MCF 10A (cell line): ENCODE measurements at regions not wholly inside any gene's neighbourhood (a gene's known extent, or its start where the extent isn't known, plus 50 kb on each side); places are given as distances from the start of the nearest gene placed in this dataset.
"Not testable (repeated sequence)": the region's sequence is repeated elsewhere in the genome, so short reads cannot be mapped to it uniquely, and the experiment has no call there.

ENCODE experiments used
- BruUV-seq: library from RNA; stranded (reverse); fragments of 400-500 nt; replicated peaks from 2 replicates; lab custom pipeline; 2021; lab: Mats Ljungman, UMichigan
- CTCF ChIA-PET: fragments of 300-600 bp; sonication (Branson Sonifier 250); formaldehyde crosslinking; extraction: SDS; loops from one replicate; lab custom pipeline; 2021; ENCODE audit warnings: antibody characterized with exemption, inconsistent platforms; lab: Yijun Ruan, JAX
- POLR2A ChIA-PET: fragments of 300-600, 350-650 bp; sonication (Branson Sonifier 250); formaldehyde crosslinking; extraction: SDS; loops from one replicate; lab custom pipeline; 2020; ENCODE audit warnings: antibody characterized with exemption, inconsistent platforms; lab: Yijun Ruan, JAX
- DNase-seq: peaks from one replicate; pipeline ENCODE4 v3.0.0-alpha.2; 2018; ENCODE audit not compliant: unreplicated experiment
- H3K27ac Mint-ChIP-seq: one replicate; pipeline ENCODE4 v1.8.0; 2022; ENCODE audit warnings: mild to moderate bottlenecking, low read depth, mixed read lengths; ENCODE audit not compliant: unreplicated experiment
- H3K27me3 Mint-ChIP-seq: one replicate; pipeline ENCODE4 v1.8.0; 2022; ENCODE audit warnings: mixed read lengths; ENCODE audit not compliant: insufficient read depth, unreplicated experiment
- H3K36me3 Mint-ChIP-seq: one replicate; pipeline ENCODE4 v1.8.0; 2022; ENCODE audit warnings: mild to moderate bottlenecking, moderate library complexity, mixed read lengths; ENCODE audit not compliant: insufficient read depth, unreplicated experiment
- H3K4me1 Mint-ChIP-seq: one replicate; pipeline ENCODE4 v1.8.0; 2022; ENCODE audit warnings: mixed read lengths; ENCODE audit not compliant: insufficient read depth, unreplicated experiment
- H3K4me3 Mint-ChIP-seq: one replicate; pipeline ENCODE4 v1.8.0; 2022; ENCODE audit warnings: mild to moderate bottlenecking, moderate library complexity, mixed read lengths; ENCODE audit not compliant: unreplicated experiment
- H3K9me3 Mint-ChIP-seq: one replicate; pipeline ENCODE4 v1.8.0; 2022; ENCODE audit warnings: mixed read lengths; ENCODE audit not compliant: unreplicated experiment
- intact Hi-C: fragments of 100-400 bp; cut with micrococcal nuclease; formaldehyde crosslinking; loops from 2 replicates; pipeline ENCODE4 v1.14.1; 2022
- TF ChIP-seq, protein P1 (sequence below): fragments of 200-600 bp; IDR thresholded peaks from one replicate; pipeline ENCODE4 v1.8.0; 2022; ENCODE audit warnings: antibody characterized with exemption, mild to moderate bottlenecking; ENCODE audit not compliant: unreplicated experiment

GRCh38 chr16:63135069-63135468, 1098.8 kb upstream of the CDH8 start:
- Mint-ChIP-seq H3K27ac (no peak overlapping the region), H3K36me3 (no peaks in the 10 kb centered on the region), H3K27me3 (no peaks in the 10 kb centered on the region), H3K4me3 (no peak overlapping the region), H3K9me3 (no peaks in the 10 kb centered on the region), H3K4me1 (no peaks in the 10 kb centered on the region)
- ChIA-PET POLR2A (no interaction called here), CTCF (no interaction called here)
- TF ChIP-seq, protein P1, sequence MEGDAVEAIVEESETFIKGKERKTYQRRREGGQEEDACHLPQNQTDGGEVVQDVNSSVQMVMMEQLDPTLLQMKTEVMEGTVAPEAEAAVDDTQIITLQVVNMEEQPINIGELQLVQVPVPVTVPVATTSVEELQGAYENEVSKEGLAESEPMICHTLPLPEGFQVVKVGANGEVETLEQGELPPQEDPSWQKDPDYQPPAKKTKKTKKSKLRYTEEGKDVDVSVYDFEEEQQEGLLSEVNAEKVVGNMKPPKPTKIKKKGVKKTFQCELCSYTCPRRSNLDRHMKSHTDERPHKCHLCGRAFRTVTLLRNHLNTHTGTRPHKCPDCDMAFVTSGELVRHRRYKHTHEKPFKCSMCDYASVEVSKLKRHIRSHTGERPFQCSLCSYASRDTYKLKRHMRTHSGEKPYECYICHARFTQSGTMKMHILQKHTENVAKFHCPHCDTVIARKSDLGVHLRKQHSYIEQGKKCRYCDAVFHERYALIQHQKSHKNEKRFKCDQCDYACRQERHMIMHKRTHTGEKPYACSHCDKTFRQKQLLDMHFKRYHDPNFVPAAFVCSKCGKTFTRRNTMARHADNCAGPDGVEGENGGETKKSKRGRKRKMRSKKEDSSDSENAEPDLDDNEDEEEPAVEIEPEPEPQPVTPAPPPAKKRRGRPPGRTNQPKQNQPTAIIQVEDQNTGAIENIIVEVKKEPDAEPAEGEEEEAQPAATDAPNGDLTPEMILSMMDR: no peak
- BruUV-seq: no TSS peak
- intact Hi-C loops: no loop called here
- no peak for DNase-seq

DNA sequence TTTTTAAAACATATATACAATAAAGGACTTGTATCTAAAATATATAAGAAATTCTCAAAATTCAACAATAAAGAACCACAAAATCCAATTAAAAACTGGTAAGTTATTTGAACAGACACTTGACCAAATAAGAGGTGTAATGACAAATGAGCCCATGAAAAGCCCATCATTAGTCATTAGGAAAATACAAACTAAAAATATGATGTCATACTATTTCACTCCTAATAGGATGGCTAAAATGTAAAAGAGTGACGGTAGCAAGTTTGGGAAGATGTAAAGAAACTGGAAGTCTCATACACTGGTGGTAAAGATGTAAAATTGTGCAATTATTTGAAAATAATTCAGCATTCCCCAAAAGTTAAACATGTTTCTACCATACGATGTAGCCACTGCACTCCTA, 1095.3 kb upstream of the CDH8 start:
- Mint-ChIP-seq H3K4me1 (no peaks in the 10 kb centered on the region), H3K9me3 (peaks cover 4% of the 10 kb centered on the region), H3K4me3 (no peak overlapping the region), H3K36me3 (no peaks in the 10 kb centered on the region), H3K27me3 (no peaks in the 10 kb centered on the region), H3K27ac (no peak overlapping the region)
- TF ChIP-seq, protein P1: no peak
- POLR2A ChIA-PET: no interaction called here
- intact Hi-C loops: no loop called here
- DNase-seq: no peak
- no TSS peak for BruUV-seq
- CTCF ChIA-PET: interaction anchor here (0.7 kb wide), 1 partner anchor 753 kb away, joined by 3 read pairs; no protein-coding TSS in a partner anchor

DNA sequence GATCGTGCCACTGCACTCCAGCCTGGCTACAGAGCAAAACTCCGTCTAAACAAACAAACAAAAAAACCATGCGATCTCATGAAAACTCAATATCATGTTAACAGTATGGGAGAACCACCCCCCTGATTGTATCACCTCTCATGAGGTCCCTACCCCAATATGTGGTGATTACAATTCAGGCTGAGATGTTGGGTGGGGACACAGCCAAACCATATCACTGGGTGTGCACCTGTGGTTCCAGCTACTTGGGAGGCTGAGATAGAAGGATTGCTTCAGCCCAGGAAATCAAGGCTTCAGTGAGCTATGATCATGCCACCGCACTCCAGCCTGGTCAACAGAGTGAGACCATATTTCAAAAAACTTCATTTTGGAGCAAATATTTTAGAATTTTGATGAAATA, 1094.7 kb upstream of the CDH8 start:
- ChIA-PET POLR2A (no interaction called here), CTCF (no interaction called here)
- no peak overlapping the region for H3K4me3 Mint-ChIP-seq
- no peaks in the 10 kb centered on the region for H3K36me3 Mint-ChIP-seq
- H3K27me3 Mint-ChIP-seq: no peaks in the 10 kb centered on the region
- H3K9me3 Mint-ChIP-seq: peaks cover 8% of the 10 kb centered on the region
- TF ChIP-seq, protein P1: no peak
- H3K27ac Mint-ChIP-seq: no peak overlapping the region
- no TSS peak for BruUV-seq
- no peak for DNase-seq
- intact Hi-C loops: no loop called here
- no peaks in the 10 kb centered on the region for H3K4me1 Mint-ChIP-seq

DNA sequence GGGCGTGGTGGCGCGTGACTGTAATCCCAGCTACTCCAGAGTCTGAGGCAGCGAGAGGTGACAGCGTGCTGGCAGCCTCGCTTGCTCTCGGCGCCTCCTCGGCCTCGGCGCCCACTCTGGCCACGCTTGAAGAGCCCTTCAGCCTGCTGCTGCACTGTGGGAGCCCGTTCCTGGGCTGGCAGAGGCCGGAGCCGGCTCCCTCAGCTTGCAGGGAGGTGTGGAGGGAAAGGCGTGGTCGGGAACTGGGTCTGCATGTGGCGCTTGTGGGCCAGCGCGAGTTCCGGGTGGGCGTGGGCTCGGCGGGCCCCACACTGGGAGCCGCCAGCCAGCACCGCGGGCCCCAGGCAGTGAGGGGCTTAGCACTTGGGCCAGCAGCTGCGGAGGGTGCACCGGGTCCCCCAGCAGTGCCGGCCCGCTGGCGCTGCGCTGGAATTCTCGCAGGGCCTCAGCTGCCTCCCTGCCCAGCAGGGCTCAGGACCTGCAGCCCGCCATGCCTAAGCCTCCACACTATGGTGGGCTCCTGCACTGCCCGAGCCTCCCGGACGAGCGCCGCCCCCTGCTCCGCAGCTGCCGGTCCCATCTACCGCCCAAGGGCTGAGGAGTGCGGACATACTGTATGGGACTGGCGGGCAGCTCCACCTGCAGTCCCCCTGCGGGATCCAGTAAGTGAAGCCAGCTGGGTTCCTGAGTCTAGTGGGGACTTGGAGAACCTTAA, 1093.3 kb upstream of the CDH8 start:
- no TSS peak for BruUV-seq
- intact Hi-C loops: no loop called here
- no peak for DNase-seq
- TF ChIP-seq, protein P1: no peak
- Mint-ChIP-seq H3K4me3 (no peak overlapping the region), H3K4me1 (no peaks in the 10 kb centered on the region), H3K9me3 (peaks cover 8% of the 10 kb centered on the region), H3K36me3 (no peaks in the 10 kb centered on the region), H3K27ac (no peak overlapping the region), H3K27me3 (no peaks in the 10 kb centered on the region)
- CTCF ChIA-PET: no interaction called here
- POLR2A ChIA-PET: no interaction called here

DNA sequence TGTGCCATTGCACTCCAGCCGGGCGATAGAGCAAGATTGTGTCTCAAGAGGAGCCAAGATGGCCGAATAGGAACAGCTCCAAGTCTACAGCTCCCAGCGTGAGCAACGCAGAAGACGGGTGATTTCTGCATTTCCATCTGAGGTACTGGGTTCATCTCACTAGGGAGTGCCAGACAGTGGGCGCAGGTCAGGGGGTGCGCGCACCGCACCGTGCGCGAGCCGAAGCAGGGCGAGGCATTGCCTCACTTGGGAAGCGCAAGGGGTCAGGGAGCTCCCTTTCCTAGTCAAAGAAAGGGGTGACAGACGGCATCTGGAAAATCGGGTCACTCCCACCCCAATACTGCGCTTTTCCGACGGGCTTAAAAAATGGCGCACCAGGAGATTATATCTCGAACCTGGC, 1083.7 kb upstream of the CDH8 start:
- H3K36me3 Mint-ChIP-seq, CTCF ChIA-PET, BruUV-seq, H3K27ac Mint-ChIP-seq, H3K27me3 Mint-ChIP-seq, H3K4me3 Mint-ChIP-seq, POLR2A ChIA-PET, H3K4me1 Mint-ChIP-seq, DNase-seq, intact Hi-C loops: not testable (repeated sequence)
- peaks cover 16% of the 10 kb centered on the region for H3K9me3 Mint-ChIP-seq
